ENCODE measurements at regions not wholly inside any gene's neighbourhood (a gene's known extent, or its start where the extent isn't known, plus 50 kb on each side); places are given as distances from the start of the nearest gene placed in this dataset.

DNA sequence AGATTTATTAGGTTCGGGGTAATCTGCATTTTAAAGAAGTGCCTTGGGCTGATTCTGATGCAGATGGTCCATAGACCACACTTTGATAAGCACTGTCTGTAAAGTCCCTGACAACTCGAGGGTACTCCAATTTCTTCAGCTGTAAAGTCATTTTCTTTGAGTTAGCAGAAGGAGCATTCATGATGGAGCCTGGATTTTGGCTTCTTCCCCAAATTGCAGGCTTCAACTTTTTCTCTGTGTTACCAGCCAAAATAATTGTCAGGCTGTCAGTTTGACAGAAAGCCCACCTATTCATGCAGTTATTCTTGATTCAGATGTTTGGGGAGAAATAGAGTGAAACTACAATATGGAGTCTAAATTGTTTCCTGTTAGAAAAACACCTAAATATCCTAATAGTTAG, 66.0 kb downstream of the RPL37A start:
- TF ChIP-seq, protein P1, sequence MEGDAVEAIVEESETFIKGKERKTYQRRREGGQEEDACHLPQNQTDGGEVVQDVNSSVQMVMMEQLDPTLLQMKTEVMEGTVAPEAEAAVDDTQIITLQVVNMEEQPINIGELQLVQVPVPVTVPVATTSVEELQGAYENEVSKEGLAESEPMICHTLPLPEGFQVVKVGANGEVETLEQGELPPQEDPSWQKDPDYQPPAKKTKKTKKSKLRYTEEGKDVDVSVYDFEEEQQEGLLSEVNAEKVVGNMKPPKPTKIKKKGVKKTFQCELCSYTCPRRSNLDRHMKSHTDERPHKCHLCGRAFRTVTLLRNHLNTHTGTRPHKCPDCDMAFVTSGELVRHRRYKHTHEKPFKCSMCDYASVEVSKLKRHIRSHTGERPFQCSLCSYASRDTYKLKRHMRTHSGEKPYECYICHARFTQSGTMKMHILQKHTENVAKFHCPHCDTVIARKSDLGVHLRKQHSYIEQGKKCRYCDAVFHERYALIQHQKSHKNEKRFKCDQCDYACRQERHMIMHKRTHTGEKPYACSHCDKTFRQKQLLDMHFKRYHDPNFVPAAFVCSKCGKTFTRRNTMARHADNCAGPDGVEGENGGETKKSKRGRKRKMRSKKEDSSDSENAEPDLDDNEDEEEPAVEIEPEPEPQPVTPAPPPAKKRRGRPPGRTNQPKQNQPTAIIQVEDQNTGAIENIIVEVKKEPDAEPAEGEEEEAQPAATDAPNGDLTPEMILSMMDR (IDR thresholded peaks at IDR 0.05), result no peak
- TF ChIP-seq POLR2AphosphoS5 (IDR thresholded peaks at IDR 0.05) (no peak), EP300 (IDR thresholded peaks at IDR 0.05) (no peak)

Measured in gastroesophageal sphincter (tissue), 3 donors.